Calu3 (cell line): ENCODE measurements at regions not wholly inside any gene's neighbourhood (a gene's known extent, or its start where the extent isn't known, plus 50 kb on each side); places are given as distances from the start of the nearest gene placed in this dataset.

Source experiments
- BruUV-seq: library from RNA; stranded (reverse); fragments of 400-500 nt; replicated peaks from 2 replicates; lab custom pipeline; 2021; lab: Mats Ljungman, UMichigan
- CTCF ChIA-PET: fragments of 300-600 bp; sonication (Branson Sonifier 250); formaldehyde crosslinking; loops from one replicate; lab custom pipeline; 2022; ENCODE audit warnings: antibody characterized with exemption; lab: Charles Lee
- DNase-seq: peaks from one replicate; pipeline ENCODE4 v3.0.0; 2022
- H3K27ac Mint-ChIP-seq: one replicate; pipeline ENCODE4 v1.8.0; 2022; ENCODE audit warnings: mixed read lengths; ENCODE audit not compliant: unreplicated experiment
- H3K27me3 Mint-ChIP-seq: one replicate; pipeline ENCODE4 v1.8.0; 2022; ENCODE audit warnings: mixed read lengths; ENCODE audit not compliant: unreplicated experiment
- H3K36me3 Mint-ChIP-seq: one replicate; pipeline ENCODE4 v1.8.0; 2022; ENCODE audit warnings: mild to moderate bottlenecking, moderate library complexity, mixed read lengths; ENCODE audit not compliant: insufficient read depth, unreplicated experiment
- H3K4me1 Mint-ChIP-seq: one replicate; pipeline ENCODE4 v1.8.0; 2022; ENCODE audit warnings: mild to moderate bottlenecking, low read depth, mixed read lengths; ENCODE audit not compliant: unreplicated experiment
- H3K4me3 Mint-ChIP-seq: one replicate; pipeline ENCODE4 v1.8.0; 2022; ENCODE audit warnings: mild to moderate bottlenecking, low read depth, moderate library complexity, mixed read lengths; ENCODE audit not compliant: unreplicated experiment
- H3K9me3 Mint-ChIP-seq: one replicate; pipeline ENCODE4 v1.8.0; 2022; ENCODE audit warnings: low read depth, mixed read lengths; ENCODE audit not compliant: unreplicated experiment
- CTCF ChIP-seq: fragments of 200-600 bp; IDR thresholded peaks from one replicate; pipeline ENCODE4 v1.8.0; 2022; ENCODE audit warnings: antibody characterized with exemption; ENCODE audit not compliant: unreplicated experiment
- intact Hi-C: fragments of 100-400 bp; cut with micrococcal nuclease; formaldehyde crosslinking; loops from one replicate; pipeline ENCODE4 v1.10.0; 2022; ENCODE audit not compliant: unreplicated experiment

GRCh38 chr7:130974794-130975193 lies 240.8 kb upstream of the KLF14 start:
- CTCF ChIA-PET, result no interaction called here
- no TSS peak for BruUV-seq
- no peak overlapping the region for H3K4me3 Mint-ChIP-seq
- no peak for DNase-seq
- no peaks in the 10 kb centered on the region for H3K36me3 Mint-ChIP-seq
- peaks cover 11% of the 10 kb centered on the region for H3K4me1 Mint-ChIP-seq
- intact Hi-C loops, result no loop called here
- TF ChIP-seq CTCF, result no peak
- no peaks in the 10 kb centered on the region for H3K27me3 Mint-ChIP-seq
- H3K9me3 Mint-ChIP-seq, result no peaks in the 10 kb centered on the region
- no peak overlapping the region for H3K27ac Mint-ChIP-seq

DNA sequence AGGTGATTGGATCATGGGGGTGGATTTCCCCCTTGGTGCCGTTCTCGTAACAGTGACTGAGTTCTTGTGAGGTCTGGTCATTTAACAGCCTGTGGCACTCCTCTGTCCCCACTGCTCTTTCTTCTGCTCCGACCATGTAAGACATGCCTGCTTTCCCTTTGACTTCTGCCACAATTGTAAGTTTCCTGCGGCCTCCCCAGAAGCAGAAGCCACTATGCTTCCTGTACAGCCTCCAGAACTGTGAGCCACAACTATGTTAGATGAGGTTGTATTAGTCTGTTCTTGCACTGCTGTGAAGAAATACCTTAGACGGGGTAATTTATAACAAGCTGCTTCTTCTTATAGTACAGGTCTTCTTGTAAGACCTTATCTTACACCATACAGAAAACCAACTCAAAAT lies 241.7 kb upstream of the KLF14 start:
- intact Hi-C loops, result no loop called here
- no peak overlapping the region for H3K27ac Mint-ChIP-seq
- no TSS peak for BruUV-seq
- CTCF ChIA-PET, result interaction anchor here (1.3 kb wide), 1 partner anchor 15 kb away, joined by 4 read pairs; no protein-coding TSS in a partner anchor
- peaks cover 7% of the 10 kb centered on the region for H3K4me1 Mint-ChIP-seq
- no peak for DNase-seq
- no peaks in the 10 kb centered on the region for H3K36me3 Mint-ChIP-seq
- no peaks in the 10 kb centered on the region for H3K27me3 Mint-ChIP-seq
- no peak overlapping the region for H3K4me3 Mint-ChIP-seq
- no peak for TF ChIP-seq CTCF
- no peaks in the 10 kb centered on the region for H3K9me3 Mint-ChIP-seq

GRCh38 chr7:130982160-130982638 lies 248.2 kb upstream of the KLF14 start:
- intact Hi-C loops, result loop anchor here (1.0 kb wide), 2 partner anchors 25 to 58 kb away; no protein-coding TSS in a partner anchor
- H3K4me1 Mint-ChIP-seq, result peaks cover 24% of the 10 kb centered on the region
- no TSS peak for BruUV-seq
- H3K27ac Mint-ChIP-seq, result no peak overlapping the region
- no peak overlapping the region for H3K4me3 Mint-ChIP-seq
- no peaks in the 10 kb centered on the region for H3K27me3 Mint-ChIP-seq
- peak; percentile 61 for TF ChIP-seq CTCF
- CTCF ChIA-PET, result interaction anchor here (0.6 to 2.5 kb wide), 13 partner anchors 12 to 107 kb away, joined by 3 to 25 read pairs (median 5); no protein-coding TSS in a partner anchor
- H3K9me3 Mint-ChIP-seq, result no peaks in the 10 kb centered on the region
- peaks cover 5% of the 10 kb centered on the region for H3K36me3 Mint-ChIP-seq
- no peak for DNase-seq

- H3K9me3 Mint-ChIP-seq, result no peaks in the 10 kb centered on the region
- no peaks in the 10 kb centered on the region for H3K27me3 Mint-ChIP-seq
- no peak overlapping the region for H3K27ac Mint-ChIP-seq
- TF ChIP-seq CTCF, result no peak
- H3K4me3 Mint-ChIP-seq, result no peak overlapping the region
- DNase-seq, result no peak
- BruUV-seq, result no TSS peak
- CTCF ChIA-PET, result interaction anchor here (0.6 to 2.5 kb wide), 10 partner anchors 13 to 107 kb away, joined by 3 to 25 read pairs (median 6); no protein-coding TSS in a partner anchor
- H3K4me1 Mint-ChIP-seq, result peaks cover 28% of the 10 kb centered on the region
- intact Hi-C loops, result loop anchor here (1.0 kb wide), 2 partner anchors 25 to 58 kb away; no protein-coding TSS in a partner anchor
- H3K36me3 Mint-ChIP-seq, result peaks cover 6% of the 10 kb centered on the region
Observed at GRCh38 chr7:130982651-130983050, 248.6 kb upstream of the KLF14 start.
